Brain pericyte (primary cell): ENCODE measurements at regions not wholly inside any gene's neighbourhood (a gene's known extent, or its start where the extent isn't known, plus 50 kb on each side); places are given as distances from the start of the nearest gene placed in this dataset.

ENCODE experiments used
- DNase-seq: peaks from one replicate; pipeline ENCODE4 v3.0.0-alpha.2; 2012; ENCODE audit warnings: low read depth, low spot score

GRCh38 chr6:113140721-113141120 is 716.4 kb upstream of the MARCKS start:
- DNase-seq = no peak

- no peak for DNase-seq
These were observed 715.2 kb upstream of the MARCKS start for GRCh38 chr6:113141901-113142300.

- DNase-seq = no peak
These were observed 714.4 kb upstream of the MARCKS start for GRCh38 chr6:113142671-113143174.

GRCh38 chr6:113143206-113143605 is 713.9 kb upstream of the MARCKS start:
- DNase-seq = no peak

- DNase-seq = no peak
These were observed 713.0 kb upstream of the MARCKS start for GRCh38 chr6:113144117-113144516.

GRCh38 chr6:113146878-113147277 is 710.3 kb upstream of the MARCKS start:
- DNase-seq = no peak

GRCh38 chr6:113147544-113147943 is 709.6 kb upstream of the MARCKS start:
- DNase-seq = no peak

GRCh38 chr6:113148566-113148965 is 708.6 kb upstream of the MARCKS start:
- no peak for DNase-seq

GRCh38 chr6:113149511-113149910 is 707.6 kb upstream of the MARCKS start:
- no peak for DNase-seq

- DNase-seq = no peak
These were observed 696.7 kb upstream of the MARCKS start for GRCh38 chr6:113160306-113161017.

- DNase-seq = no peak
These were observed 696.2 kb upstream of the MARCKS start for GRCh38 chr6:113161018-113161315.

- DNase-seq = no peak
These were observed 694.4 kb upstream of the MARCKS start for GRCh38 chr6:113162739-113163138.

GRCh38 chr6:113168057-113168456 is 689.1 kb upstream of the MARCKS start:
- DNase-seq = no peak

GRCh38 chr6:113169484-113169883 is 687.7 kb upstream of the MARCKS start:
- DNase-seq = no peak

GRCh38 chr6:113170454-113170853 is 686.7 kb upstream of the MARCKS start:
- DNase-seq = no peak

- no peak for DNase-seq
These were observed 685.3 kb upstream of the MARCKS start for GRCh38 chr6:113171882-113172281.

- no peak for DNase-seq
These were observed 684.6 kb upstream of the MARCKS start for GRCh38 chr6:113172531-113172966.

GRCh38 chr6:113178349-113178748 is 678.8 kb upstream of the MARCKS start:
- DNase-seq = no peak

- DNase-seq = no peak
These were observed 676.0 kb upstream of the MARCKS start for GRCh38 chr6:113181164-113181563.

- peak; percentile 12 for DNase-seq
These were observed 674.6 kb upstream of the MARCKS start for GRCh38 chr6:113182370-113183141.

- no peak for DNase-seq
These were observed 672.9 kb upstream of the MARCKS start for GRCh38 chr6:113184291-113184690.

- DNase-seq = no peak
These were observed 672.4 kb upstream of the MARCKS start for GRCh38 chr6:113184736-113185135.

- DNase-seq = no peak
These were observed 671.8 kb upstream of the MARCKS start for GRCh38 chr6:113185299-113185698.
